Forelimb muscle (tissue), 1 donor: ENCODE measurements at regions not wholly inside any gene's neighbourhood (a gene's known extent, or its start where the extent isn't known, plus 50 kb on each side); places are given as distances from the start of the nearest gene placed in this dataset.

Experiments used
- DNase-seq: peaks from one replicate; pipeline ENCODE4 v3.0.0-alpha.2; 2013; ENCODE audit warnings: low read depth

DNA sequence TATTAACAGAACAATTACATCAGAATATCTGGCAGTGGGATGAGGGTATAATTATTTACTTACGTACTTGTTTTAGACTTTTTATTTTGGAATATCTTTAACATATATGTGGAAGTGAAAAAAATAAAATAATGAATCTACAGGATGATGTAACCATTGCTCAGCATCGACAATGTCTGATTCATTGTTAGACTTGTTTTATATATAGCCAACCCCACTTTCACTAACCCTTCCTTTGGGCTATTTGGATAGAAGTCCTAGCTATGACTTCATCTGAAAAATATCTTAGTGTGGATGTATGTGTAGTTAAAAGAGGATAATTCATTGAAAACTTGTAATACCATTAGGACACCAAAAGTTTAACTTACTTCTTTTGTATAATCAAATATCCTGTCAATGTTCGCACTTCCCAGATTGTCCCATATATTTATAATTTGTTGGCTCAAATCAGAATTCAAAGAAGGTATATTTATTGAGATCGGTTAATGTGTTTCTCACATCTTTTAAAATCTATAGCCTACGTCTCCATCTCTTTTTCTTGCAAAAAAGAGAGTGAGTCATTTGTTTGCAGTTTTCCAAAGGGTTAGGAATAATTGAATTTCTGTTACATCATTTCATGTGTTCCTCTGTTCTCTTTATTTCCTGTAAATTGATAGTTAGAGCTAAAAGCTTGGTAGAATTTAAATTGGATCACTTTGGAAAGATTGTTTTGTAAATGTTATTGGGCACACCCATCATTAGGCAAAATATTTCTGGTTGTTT, 506.1 kb upstream of the FAM98A start:
- no peak for DNase-seq

DNA sequence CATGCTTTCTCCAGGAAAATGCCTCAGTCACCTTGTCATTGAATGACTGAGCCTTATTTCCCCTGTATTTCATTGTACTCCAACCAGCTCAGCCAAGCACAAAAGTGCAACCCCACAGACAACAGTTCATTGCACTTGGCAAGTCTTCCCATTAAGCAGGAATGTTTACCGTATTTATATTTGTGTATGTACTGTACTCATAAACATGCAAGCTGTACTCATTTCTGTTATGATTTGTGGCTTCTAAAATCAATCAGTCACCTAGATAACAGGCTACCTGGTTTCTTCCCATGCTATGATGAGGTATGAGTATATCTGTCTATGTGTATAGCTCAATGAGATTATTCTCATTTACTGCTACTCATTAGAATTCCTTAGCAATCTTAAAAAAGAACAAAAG, 505.5 kb upstream of the FAM98A start:
- no peak for DNase-seq

DNA sequence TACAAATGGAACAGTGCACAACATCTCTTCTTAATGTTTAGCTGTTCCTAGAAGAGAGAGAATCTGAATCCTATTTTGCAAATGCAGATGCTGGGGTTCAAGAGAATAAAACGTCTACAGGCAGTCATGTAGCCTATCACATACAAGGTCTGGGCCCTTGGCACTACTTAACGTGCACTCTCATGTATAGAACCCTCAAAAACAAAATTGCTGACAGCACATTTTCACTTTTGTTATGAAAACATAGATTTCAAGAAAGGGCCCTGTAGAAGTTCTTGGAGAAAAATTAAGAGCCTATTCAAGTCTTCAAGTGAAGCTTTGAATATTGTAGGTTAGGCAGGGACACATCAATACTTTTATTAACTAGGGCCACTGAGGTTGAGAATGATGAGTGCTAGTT, 504.3 kb upstream of the FAM98A start:
- DNase-seq = no peak

DNA sequence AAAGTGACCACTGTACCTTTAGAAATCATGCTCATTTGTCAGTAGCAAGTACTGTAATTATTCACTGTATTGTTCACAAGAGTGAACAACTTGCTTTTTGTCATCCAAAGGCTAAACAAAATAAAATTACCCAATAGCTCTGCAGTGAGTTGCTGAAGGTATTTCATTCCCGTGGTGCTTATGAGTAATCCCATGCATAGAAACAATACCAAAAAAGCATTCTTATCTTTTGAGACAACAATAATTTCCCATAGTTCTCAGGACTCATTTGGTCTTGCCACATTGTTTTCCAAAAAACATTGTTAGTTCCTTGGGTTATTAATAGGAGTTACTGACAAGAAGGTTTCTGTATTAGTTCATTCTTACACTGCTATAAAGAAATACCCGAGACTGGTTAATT, 503.2 kb upstream of the FAM98A start:
- no peak for DNase-seq

DNA sequence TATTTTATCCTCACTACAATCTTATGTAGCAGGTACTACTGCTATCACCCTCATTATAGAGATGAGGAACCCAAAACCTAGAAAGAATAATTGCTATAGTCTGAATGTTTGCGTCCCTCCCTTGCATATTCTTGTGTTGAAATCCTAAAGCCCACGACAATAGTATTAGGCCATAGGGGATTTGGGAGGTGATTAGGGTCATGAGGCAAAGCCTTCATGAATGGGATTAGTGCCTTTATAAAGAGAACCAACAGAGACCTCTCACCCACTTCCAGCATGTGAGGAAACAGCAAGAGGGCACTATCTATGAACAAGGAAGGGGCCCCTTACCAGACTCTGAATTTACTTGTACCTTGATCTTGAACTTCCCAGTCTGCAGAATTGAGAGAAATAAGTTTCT, 500.3 kb upstream of the FAM98A start:
- DNase-seq = no peak

DNA sequence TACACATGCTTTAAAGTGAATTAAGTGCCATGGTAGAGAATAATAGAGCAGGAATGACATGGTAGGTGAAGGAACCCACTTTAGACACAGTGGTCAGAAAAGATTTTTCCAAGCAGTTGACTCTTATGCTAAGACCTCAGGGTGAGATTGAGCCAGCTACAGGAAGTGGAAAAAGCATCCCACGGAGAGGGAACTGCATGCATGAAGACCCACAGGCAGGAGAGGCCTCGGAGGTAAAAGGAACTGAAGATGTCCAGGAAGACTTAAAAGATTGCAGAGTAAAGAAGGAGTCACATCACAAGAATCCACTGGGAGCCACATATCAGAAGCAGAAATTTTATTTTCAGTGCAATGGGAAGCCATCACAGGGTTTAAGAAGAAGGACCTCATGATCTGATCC, 499.2 kb upstream of the FAM98A start:
- no peak for DNase-seq

DNA sequence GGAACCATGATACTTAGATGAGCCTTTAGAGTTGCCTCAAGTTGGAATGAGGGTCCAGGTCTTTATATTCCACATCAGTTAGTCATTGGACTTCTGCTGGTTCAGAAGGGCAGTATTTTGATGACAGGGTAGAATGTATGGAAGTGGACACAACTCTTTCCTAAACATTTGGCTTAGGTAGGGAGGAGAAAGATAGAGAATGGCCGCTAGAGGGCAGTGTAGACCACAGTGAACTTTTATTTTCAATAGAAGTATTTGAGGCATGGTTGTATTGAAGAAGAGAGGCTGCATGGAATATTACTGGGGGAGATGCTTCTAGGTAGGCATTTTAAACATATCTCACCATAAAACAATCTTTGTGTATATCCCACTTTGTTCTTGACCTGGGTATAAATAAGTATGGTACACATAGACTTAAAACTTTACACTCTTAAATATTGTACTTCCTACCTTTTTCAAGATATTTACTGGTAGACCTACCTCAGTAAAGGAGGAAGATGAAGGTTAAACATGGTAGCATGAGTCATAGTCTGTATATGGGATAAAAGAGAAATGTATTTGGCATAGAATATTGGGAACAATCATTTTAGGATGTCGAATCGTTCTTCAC, 497.6 kb upstream of the FAM98A start:
- DNase-seq = peak; percentile 38

DNA sequence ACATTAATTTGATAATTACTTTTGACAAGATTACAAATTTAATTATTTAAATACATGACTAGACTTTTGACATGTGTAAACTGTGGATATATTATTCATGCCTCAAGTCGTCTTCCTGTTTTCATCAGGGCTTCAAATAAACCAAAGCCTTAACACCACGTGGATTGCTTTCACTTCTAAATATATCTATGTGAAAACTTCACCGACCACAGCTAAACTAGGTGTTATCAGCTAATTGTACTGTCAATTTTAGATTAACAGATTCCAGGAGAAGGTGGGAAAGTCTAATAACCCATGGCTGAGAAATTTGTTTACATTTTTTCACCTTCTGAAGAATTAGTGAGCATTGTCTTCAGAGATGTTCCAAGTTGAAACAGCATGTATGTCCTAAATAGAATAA, 494.7 kb upstream of the FAM98A start:
- DNase-seq = no peak

DNA sequence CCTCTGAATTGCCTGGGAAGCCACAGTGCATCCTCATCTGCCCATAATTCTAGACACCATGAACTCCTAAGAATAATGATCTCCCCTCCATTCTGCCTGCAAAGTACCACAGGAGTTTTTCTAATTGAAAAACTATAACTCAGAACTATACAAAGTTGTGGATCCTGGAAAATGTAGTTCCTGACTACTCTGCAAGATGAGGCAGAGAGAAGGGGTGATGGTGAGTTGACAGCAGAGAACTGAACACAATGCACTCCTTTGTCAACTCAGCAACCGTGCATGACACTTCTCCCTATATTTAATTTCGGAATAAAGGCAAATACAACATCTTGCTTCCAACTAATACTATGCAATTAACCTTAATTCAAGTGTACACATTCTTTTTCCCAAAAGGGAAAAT, 471.1 kb upstream of the FAM98A start:
- no peak for DNase-seq

DNA sequence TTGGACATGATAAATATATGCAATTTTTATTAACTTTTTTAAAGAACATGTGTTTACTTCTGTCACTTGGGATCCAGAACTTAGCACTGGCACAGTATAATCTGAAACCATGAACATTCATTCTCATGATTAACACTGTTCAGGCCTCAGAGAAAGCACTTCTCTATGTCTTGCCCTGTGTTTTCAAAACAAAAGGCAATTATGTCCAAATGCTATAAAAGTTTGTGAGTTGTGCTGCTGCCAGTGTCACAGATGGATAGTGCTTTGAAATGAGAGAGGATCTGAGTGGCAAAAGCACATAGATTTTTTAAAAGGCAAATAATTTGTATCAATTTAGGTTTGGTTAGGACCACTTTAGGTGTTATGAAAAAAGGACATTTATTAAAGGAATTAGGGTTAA, 470.5 kb upstream of the FAM98A start:
- no peak for DNase-seq

DNA sequence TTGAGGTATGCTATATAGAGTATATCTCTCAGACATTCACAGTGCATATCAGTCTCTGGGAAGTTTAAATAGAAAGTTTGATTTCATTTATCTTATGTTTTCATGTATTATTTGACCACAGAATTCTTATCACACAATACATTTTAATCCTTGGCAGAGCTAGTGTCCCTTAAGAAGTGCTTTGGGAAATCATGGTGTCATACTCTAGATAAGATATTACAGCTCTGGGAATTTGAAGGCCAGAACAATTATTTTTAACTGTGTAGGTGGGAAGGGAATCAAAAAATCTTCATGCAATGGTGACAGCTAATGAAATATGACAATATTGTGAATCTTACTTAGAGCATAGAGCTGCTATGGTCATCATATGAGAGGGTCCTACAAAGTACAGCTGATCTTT, 451.3 kb upstream of the FAM98A start:
- DNase-seq = no peak

DNA sequence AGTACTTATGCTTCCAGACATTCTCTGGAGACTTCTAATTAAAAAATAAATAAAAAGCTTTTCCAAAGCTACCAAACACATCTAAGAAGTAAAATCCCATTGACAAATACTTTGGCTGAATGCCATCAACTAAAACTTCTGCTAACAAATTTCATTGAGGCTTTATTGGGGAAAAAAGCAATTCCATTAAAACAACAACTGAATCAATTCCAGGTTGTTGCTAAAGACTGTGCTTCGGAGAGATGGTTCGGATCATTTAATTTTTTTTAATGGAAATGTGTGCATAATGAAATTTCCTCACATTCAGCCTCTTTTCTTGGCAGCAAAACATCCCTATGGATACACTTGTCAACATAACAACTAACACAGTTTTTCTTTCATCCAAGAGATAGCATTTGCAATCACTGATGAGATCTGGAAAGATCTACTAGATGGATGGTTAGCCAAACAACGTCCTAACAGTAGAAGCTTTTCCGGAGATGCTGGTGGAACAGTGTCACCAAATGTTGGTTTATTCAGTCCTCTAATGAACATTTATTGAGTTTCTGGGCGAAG, 446.1 kb upstream of the FAM98A start:
- DNase-seq = peak; percentile 2

DNA sequence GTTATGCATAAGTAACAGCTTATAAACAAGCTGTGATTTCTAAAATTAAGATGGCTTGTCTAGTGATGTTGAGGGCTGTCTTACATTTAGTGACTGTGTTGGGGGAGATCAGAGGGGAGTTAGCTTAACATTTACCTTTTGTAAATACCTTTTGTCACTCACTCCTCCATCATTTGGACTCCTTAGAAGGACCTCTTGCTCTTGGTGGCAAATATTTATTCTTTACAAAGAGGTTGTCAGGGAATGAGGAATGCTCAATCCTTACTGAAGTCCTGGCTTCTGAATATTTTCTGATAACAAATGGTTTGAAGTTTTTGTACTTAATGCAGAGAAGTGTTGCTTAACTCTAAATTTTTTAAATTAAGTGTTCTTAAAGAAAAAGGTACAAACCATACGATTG, 438.8 kb upstream of the FAM98A start:
- no peak for DNase-seq

DNA sequence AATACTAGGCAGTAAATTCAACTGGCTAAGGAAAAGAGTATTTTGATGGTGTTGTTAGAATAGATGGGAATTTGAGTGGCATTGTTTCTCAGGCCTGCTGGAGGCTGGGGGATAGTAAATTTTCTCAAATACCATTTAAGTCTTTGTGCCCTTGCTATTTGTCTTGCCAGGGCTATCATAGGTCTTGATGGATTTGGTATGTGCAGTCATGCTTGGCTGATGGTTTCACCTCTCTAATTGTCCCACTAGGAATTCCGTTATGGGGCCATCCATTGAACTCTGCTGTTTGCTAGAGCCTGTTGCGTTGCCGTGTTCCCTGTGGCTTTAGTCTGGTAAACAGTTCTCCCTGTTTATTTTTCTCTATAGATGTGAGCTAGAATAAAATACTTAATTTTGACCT, 438.1 kb upstream of the FAM98A start:
- no peak for DNase-seq

DNA sequence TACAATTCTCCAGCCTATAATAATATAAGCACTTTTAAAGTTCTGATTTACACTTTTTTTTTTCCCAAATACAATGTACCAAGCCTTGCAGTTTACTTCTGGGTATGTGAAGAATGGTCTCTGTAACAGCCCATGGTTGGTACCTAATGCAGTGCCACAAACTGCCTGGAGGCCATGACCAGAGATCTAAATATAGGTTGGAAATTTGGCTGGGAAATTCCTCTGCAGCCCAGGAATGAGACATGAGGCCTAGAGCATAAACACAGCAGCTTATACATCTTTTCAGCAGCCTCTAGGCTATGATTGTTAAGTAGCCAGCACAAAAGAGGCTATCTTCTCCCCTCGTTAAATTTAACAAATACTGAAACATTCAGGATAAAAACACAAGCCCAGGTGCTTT, 432.0 kb upstream of the FAM98A start:
- no peak for DNase-seq

DNA sequence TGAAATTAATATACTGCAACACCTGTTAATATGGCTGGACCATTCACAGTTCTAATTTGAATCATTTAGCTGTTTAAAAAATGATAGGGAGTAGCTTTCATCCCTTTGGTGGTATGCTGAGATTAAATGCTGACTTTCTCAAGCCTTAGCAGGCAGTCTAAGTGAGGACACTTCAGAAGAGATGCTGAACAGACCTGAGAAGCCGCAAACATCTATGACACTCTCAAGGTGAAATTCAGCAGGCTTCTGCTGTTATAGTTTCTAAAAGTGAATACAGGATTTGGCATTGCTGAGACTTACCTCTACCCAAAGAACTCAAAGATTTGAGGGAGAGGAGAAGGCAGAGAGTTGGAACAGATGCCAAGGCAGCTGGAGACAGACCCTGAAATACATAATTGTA, 431.2 kb upstream of the FAM98A start:
- no peak for DNase-seq

DNA sequence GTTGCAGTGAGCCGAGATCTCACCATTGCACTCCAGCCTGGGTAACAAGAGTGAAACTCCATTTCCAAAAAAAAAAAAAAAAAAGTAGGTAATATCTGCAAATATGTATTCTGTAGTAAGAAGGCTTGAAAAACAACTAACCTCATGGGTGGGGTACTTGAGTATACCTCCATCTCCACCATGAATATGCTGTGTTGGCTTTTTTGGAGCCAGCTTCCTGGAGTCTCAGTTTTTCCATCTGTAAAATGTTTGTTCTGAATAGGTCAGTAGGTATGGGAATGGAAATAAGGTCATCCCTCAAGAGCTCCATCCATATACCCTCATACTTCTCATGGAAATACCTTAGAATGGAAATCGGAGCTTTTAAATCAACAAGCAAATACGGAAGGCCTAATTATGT, 430.0 kb upstream of the FAM98A start:
- DNase-seq = no peak

DNA sequence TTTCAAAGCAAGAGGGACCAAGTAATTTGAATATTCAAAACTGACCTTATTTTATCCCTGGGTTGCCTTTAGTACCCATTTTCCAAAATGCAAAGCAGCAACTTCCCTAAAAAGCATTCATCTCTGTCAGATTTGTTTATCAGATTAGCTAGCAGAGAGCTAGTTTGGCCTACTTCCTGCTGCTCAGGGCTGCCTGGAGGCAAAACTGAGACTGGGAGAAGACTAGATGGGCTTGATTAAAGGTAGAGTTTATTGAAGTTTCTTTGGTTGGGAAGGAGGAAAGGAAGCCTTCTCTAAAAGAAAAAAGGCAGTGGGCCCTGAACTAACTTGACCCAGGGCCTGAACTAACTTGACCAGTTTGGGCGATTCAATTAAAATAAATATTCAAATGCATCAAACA, 426.1 kb upstream of the FAM98A start:
- DNase-seq = no peak

DNA sequence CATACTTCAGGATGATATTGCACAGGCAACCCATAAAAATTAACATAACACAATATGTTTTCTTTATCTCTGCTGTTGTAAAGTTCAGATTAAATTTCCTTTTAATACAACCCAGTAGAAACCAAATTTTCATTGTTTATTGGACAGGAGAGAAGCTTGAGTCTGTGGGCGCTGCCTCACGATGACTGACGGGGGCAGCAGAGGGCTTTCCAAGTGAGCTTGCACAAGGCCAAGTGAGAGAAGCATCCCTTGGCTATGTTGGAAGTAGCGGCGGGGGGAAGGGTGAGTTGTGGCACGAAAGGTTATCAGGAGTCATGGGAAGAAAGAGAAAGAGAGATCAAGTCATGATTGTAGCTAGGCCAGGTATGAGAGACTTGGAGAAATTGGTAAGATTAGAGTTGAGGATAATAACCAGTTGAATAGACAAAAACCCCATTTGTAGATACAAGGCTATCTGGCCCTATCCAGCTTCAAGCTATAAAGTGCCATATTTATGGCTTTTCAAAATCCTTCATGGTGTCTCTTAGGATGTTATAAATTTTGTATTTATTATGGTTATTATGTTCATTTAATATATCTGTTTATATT, 413.7 kb upstream of the FAM98A start:
- DNase-seq = peak; percentile 4

DNA sequence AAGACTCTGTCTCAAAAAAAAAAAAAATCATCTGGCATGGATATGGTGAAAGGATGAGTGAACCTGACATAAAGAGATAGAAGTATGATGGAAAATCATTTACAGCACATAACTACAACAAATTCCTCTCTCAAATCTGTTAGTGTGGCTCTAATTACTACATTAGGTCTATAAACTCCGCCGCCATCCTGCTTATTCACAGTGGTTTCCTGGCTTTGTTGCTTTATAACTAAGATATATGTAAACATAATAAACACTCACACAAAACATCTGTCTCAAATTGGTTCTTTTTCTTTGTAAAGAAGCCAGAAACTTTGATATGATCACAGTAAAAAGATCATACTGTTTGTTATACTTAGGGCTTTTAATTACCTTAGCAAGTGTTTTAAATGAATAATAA, 412.6 kb upstream of the FAM98A start:
- DNase-seq = no peak

DNA sequence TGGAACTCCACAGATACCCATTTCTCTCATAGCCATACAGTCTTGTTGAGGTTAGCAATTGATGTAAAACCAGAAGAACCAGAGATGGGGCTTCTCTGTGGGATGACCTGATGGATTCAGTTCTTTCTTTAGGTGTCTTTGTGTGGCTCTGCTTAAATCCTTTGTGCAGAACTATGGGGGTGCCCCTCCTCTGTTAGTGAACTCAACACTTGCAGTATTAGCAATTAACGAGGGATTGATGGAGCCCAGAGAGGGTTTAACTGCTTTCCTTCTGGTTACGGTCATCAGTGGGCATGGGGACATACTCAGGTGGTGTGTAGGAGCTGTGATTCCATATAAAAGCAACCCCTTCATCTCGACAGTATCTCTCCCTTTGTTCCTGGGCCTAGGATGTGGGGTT, 406.8 kb upstream of the FAM98A start:
- no peak for DNase-seq

DNA sequence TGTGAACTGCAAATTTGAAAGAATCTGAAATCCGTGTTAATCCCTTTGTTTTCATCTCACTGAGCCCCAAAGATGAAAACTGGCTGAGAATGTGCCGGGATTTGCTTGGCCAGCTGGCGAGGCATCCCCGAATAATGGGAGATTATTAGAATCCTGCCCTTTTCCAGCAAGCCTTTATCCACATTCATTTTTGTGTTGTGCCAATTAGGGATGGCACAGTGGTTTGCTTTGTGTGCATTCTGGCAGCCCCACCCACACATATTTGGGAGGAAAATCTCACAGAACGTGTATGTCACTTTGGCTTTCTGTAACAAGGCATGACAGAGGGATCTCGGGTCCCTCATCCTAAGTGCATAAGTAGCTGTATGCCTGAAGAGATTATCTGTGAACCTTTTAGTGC, 405.8 kb upstream of the FAM98A start:
- DNase-seq = peak; percentile 0

DNA sequence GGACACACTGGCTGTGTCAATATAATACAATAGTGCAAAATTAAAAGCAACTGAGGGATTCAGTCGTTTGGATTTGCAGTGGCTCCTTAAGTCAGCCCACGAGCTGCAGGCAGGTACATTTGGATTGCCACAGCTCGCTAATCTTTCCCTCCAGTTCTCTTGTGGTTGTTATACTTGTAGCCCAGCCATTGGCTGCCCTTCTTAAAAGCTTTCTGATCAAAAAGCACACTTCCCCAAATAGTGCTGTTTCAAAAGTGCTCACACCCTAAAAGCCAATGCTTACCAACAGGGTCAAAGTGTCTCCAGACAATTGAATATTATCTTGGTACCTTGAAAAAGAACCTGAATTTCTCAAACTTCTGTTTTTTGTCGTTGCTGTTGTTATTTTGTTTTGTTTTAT, 404.7 kb upstream of the FAM98A start:
- no peak for DNase-seq
